WTC11 (cell line): ENCODE measurements at regions not wholly inside any gene's neighbourhood (a gene's known extent, or its start where the extent isn't known, plus 50 kb on each side); places are given as distances from the start of the nearest gene placed in this dataset.

Experiments used
- ATF3 ChIP-seq: sonication (generic); formaldehyde crosslinking; conservative IDR thresholded peaks from 2 replicates; pipeline ENCODE4 v1.8.1; 2022; ENCODE audit warnings: mild to moderate bottlenecking, missing genetic modification reagents
- ATF6 ChIP-seq: sonication (generic); formaldehyde crosslinking; IDR thresholded peaks from 2 replicates; pipeline ENCODE4 v1.8.1; 2023; ENCODE audit warnings: mild to moderate bottlenecking, missing genetic modification reagents
- CTCF ChIP-seq: fragments of 200-600 bp; IDR thresholded peaks from 2 replicates; pipeline ENCODE4 v1.8.0; 2022; ENCODE audit warnings: antibody characterized with exemption
- E2F1 ChIP-seq: sonication (generic); formaldehyde crosslinking; IDR thresholded peaks from 2 replicates; pipeline ENCODE4 v1.8.0; 2022; ENCODE audit warnings: mild to moderate bottlenecking, missing genetic modification reagents
- MAX ChIP-seq: sonication (generic); formaldehyde crosslinking; IDR thresholded peaks from 2 replicates; pipeline ENCODE4 v1.8.0; 2022; ENCODE audit warnings: mild to moderate bottlenecking, missing genetic modification reagents
- MLX ChIP-seq: sonication (generic); formaldehyde crosslinking; IDR thresholded peaks from 2 replicates; pipeline ENCODE4 v1.8.1; 2023; ENCODE audit warnings: mild to moderate bottlenecking, missing genetic modification reagents, moderate library complexity
- TEAD4 ChIP-seq: sonication (generic); formaldehyde crosslinking; IDR thresholded peaks from 2 replicates; pipeline ENCODE4 v1.8.0; 2022; ENCODE audit warnings: mild to moderate bottlenecking, missing genetic modification reagents
- ZNF121 ChIP-seq: sonication (generic); formaldehyde crosslinking; IDR thresholded peaks from 2 replicates; pipeline ENCODE4 v1.8.0; 2023; ENCODE audit warnings: missing genetic modification reagents
- ZNF512 ChIP-seq: sonication (generic); formaldehyde crosslinking; IDR thresholded peaks from 2 replicates; pipeline ENCODE4 v1.8.1; 2022; ENCODE audit warnings: missing genetic modification reagents, borderline replicate concordance
- ZSCAN18 ChIP-seq: fragments of 250-450 bp; sonication (Bioruptor Pico); IDR thresholded peaks from 2 replicates; pipeline ENCODE4 v2.1.2; 2022; ENCODE audit warnings: mild to moderate bottlenecking, moderate library complexity

GRCh38 chr4:162461952-162462351, 298.2 kb upstream of the FSTL5 start:
- TF ChIP-seq CTCF (no peak), ATF6 (CRISPR knock-in tag) (no peak), ZNF121 (CRISPR knock-in tag) (no peak), MLX (CRISPR knock-in tag) (no peak), E2F1 (CRISPR knock-in tag) (no peak), ATF3 (no peak), MAX (CRISPR knock-in tag) (no peak), ZNF512 (CRISPR knock-in tag) (no peak), TEAD4 (CRISPR knock-in tag) (no peak), ZSCAN18 (CRISPR knock-in tag) (no peak)
